HG03378 (cell line): ENCODE measurements at regions not wholly inside any gene's neighbourhood (a gene's known extent, or its start where the extent isn't known, plus 50 kb on each side); places are given as distances from the start of the nearest gene placed in this dataset.

Experiments used
- ATAC-seq: cut with Tn5 transposase; IDR thresholded peaks from one replicate; pipeline ENCODE4 v1.9.1; 2021; ENCODE audit warnings: mild to moderate bottlenecking, moderate library complexity; ENCODE audit not compliant: unreplicated experiment

DNA sequence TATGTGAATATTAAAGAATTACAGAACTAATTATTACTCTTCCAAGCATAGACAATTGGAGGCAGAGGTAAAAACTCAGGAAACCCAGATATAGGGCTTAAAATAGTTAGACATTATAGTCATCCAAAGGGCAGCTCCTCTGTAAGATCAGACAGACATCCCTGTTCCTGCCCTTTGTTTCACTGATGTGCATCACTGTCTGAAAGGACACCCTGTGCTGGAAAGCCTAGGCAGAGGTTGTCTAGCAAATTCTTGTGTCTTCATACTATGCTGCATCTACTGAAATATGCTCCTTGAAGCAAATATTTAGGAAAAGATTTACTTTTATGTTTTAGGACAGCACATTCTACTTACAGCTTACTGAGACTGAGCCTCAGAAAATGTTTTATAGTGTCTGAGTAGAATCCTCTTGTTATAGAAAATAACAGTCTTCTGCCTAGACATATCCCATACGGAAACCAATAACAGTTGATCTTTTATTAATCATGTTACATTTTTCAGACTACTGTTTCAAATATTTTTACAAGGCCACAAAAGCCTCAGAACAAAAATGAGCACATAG is 977.3 kb upstream of the CDH2 start:
- ATAC-seq, result no peak

GRCh38 chr18:29153091-29153490 is 976.2 kb upstream of the CDH2 start:
- no peak for ATAC-seq

DNA sequence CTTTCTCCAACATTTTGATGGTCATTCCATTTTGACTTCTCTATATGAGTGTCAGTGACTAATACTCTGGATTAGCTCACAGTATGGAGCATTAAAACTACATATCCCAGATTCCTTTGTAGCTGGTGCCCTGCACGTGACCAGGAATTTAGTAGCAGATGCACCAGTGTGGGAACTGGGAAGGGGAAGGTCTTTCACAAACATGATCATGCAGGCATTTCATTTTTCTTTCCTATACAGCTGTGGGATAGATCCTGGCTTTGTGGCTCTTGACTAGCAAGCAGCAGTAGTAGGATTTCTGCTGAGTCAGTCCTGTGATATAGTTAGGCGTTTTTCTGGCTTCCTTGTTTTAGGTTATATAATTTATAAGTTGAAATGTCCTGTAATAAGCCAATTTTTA is 971.0 kb upstream of the CDH2 start:
- no peak for ATAC-seq

DNA sequence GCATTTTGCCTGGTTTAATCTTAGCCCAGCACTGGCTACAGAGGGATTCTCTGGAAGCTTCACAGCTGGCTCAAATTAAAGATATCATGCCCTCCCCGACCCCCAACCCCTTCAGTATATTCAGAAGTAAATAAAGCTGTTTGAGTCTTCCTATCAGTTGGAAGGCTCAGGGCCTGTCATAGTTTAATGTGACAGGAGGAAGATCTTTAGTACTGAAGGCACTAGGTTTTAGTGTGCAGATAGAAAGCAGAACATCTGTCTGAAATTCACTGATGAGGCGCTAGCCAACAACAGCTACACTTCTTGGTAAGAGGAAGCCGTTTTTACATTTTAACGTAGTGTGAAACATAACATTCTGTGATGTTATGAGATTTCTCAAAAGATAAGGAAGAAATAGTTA is 969.1 kb upstream of the CDH2 start:
- ATAC-seq, result no peak

GRCh38 chr18:29140590-29140989 is 963.7 kb upstream of the CDH2 start:
- no peak for ATAC-seq

DNA sequence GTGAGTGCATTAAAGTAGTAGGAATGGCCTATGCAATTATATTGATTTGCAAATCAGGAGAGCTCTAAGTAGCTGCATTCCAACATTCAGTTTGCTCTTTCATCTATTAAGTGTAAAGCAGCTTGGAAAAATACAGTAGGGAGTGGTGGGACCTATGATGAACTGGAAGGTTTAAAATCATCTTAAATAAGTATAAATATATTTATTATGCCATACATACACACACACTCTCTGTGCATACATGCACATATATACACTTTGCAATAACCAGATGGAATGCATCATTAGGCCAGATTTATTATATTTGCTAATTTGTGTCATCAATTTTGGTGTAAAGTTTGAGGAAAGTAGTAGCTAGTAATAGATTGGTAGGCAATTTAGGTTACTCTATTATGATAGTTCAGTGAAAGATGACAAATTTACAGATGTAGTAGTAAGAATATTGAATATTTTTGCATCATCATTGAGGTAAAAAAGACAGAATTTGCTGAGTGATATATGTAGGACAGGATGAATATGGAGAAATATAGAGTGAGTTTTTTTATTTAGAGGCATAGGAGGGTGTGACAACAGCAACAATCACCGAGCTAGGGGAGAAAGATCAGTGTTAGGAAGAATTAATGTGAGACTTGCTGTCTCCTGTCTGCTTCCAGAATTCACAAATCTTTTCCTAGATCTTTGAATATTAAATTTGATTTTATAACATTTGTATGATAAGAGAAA is 961.0 kb upstream of the CDH2 start:
- no peak for ATAC-seq

DNA sequence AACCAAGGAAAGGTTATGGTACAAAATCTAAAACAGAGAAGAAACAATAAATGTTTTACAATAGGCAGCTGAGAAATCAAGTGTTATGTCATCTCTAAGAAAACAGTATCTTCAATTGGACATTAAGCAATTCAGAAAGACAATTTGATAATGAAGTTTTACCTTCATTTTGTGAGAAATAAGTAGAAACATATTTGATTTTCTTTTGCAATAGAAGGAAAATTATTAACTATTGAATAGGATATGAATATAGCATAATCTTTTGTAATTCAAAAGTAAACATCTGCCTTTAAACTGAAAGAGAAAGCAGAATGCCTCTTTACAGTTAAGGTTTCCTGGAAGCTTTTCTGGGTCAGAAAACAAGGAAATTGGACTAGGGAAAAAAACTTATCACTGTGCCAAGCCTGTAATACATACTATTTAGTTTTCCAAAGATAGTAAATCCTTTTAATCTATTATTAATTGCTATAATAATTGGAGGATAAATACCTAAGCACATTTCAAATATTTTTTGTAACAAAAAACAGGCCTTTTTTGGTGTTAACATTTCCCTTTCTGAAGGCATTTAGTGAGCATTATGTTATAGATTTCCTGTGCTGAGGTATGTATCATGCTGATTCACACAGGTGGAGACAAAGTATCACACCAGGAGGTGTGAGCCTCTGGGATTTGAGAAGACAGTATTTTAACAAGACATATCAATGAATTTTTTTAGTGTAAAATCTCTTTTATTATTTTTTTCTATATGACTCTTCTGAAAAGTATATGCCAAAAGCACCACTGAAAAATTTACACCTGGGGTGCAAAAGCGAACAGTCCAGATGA is 947.0 kb upstream of the CDH2 start:
- no peak for ATAC-seq

DNA sequence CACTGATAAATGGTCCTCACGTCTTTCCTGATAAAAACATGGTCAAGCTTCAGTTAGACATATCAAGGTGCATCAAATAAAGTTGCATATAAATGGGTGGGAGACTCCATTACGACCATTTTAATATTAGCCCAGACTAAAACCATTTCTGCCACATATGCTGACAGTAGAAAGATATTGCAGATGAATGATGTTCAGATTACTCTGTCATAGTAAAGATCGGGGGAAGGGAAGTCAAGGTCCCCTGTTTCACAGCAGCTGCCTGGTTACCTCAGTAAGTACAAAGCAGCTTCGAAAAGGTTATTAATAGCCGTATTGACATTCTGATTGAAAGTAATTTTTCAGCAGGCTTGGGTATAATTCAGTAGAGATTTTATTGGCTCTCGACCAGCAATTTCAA is 927.7 kb upstream of the CDH2 start:
- ATAC-seq, result no peak

DNA sequence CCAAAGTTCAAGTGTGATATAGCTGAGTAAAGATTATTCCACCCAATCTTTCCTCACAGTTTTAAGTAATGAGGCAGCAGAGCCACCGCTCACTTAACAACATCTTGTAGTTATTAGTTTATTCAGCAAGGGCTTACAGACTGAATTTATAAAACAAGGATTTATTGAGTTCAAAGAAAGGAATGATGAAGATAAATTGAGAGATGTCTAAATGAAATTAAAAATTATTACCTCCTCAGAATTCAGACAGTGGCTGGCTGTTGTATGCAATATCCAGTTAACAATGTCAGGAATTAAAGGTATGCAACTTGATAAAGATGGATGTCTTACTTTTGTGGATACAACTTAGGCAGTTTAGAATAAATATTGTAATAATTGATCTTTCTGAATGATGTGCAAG is 927.3 kb upstream of the CDH2 start:
- no peak for ATAC-seq

GRCh38 chr18:29096079-29096770 is 919.3 kb upstream of the CDH2 start:
- no peak for ATAC-seq

GRCh38 chr18:29087616-29088246 is 910.8 kb upstream of the CDH2 start:
- no peak for ATAC-seq

- no peak for ATAC-seq
These were observed 907.2 kb upstream of the CDH2 start for GRCh38 chr18:29084120-29084519.

DNA sequence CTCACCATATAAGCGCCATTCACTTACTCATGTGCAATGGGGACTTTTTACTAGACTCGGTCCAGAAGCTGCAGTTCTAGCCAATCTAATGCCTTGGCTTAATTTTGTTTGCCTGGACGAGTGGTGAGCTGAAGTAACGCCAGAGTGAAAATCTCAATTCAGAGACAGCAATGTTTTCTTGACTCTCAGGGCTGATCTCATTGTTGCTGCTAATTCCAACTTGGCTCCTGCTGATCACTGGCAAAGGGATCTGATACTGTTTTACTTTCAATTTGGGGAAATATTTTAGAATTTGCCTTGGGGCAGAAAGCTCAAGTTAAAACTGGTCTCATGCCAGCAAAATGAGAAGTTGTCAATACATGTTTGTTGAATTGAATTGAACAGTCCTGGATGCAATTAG is 906.6 kb upstream of the CDH2 start:
- ATAC-seq, result no peak

DNA sequence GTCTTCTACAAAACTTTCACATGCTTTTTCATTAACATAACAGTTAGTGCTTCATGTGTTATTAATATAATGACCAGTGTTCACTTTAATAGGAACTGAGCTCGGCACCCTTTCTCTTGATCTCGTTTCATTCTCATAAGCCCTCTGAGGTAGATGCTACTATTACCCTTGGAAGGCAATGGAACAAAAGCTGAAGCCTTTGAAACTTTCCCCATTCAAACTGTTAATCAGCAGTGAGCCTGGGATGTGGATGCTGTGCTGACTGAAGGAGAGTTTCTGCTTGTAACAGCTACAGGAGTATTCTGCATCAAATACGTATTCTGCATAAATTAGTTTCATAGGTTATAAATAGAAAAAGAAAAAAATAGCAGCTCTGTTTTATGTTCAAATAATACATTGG is 904.0 kb upstream of the CDH2 start:
- no peak for ATAC-seq

DNA sequence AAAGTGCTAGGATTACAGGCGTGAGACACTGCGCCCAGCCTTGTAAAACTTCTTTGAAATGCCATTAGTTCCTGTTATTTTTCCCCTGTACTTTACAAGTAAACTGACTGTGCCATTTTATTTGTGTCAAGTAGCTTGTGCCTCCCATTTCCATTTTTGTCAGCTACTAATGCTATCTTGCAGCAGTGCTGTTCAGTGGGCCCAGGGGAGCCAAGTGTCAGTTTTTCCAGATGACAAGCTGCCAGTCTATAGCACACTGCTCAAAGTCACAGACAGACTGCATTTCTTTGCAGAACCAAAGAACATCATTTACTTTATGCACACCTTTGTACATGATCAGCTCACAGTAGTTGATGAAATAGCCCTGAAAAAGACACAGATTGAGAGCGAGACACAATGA is 901.3 kb upstream of the CDH2 start:
- ATAC-seq, result no peak

DNA sequence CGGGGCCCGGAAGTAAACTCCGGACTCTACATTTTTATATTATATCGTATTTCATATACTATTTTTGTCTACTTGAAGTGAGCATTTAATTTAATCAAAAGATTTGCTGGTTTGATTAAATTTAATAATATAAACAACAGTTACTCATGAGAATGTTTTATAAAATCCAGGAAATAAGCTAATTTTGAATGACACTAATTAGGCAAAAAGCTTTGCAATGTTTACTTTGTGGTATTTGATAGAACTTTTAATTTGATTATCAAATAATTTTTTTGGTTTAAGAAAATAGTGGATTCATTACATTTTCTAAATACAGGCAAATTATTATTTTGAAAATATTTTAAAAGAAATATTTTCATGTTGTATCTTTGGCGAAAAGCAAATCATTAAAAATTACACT is 900.4 kb upstream of the CDH2 start:
- no peak for ATAC-seq

DNA sequence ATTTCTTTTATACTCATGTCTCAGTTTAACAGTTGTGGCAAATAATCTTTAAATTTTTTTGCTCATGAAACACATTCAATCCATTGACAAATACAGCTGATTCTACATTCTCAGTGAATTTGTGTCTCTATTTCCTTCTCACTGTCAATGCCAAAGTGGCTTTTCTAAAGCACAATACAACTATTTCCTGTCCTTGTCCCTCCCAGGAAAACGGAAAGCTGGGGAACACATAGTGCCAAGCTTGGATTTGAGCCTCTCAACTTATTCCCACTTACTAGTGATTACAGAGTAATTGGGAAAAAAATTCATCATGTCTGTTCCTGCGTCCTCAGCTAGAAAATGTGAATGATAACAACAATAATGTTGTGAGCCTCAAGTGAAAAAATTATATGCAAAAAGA is 899.7 kb upstream of the CDH2 start:
- no peak for ATAC-seq

DNA sequence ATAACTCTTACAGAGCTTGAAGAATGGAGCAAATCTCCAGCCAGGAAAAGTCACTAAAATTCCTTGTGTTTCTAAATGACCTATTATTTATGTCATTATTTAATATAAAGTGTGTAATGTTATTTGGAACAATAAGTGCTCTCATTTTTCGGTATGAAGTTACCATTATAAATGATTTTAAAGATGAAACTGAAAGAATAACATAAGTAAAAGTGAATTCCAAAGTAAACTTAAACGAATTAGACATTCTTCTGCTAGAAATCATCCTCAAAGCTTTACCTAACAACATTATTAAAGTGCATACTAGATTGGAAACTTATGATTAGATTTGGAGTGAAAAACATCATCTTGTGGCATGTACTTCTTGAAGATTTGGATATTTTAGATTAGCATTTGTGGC is 897.2 kb upstream of the CDH2 start:
- no peak for ATAC-seq

GRCh38 chr18:29071869-29072268 is 894.9 kb upstream of the CDH2 start:
- ATAC-seq, result no peak

- no peak for ATAC-seq
These were observed 886.4 kb upstream of the CDH2 start for GRCh38 chr18:29063346-29063745.

DNA sequence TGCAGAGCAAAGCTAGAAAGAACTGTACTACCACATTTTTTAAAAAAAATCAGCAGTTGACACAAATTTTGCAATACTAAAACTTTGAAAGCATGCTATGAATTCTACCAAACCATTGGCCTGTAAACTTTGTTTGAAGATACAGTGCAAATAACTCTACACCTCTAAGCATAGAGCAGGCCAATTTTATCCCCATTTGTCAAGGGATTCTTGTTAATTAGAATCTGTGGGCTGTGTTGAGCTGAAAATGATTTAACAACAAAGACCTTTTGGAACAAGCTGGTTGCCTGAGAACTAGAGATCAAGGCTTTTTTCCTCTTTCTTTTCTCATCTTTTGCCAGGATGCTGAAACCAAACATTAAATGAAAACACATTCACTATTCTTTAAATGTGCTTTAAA is 886.0 kb upstream of the CDH2 start:
- no peak for ATAC-seq
